K562 (cell line): ENCODE measurements at regions not wholly inside any gene's neighbourhood (a gene's known extent, or its start where the extent isn't known, plus 50 kb on each side); places are given as distances from the start of the nearest gene placed in this dataset.

Source experiments
- ATAC-seq: fragments of 200-7000 bp; cut with Tn5 transposase; 3 replicates; pipeline ENCODE4 v1.9.1; 2020; ENCODE audit warnings: moderate library complexity
- BruUV-seq: library from RNA; stranded (reverse); fragments of 400-500 nt; replicated peaks from 2 replicates; lab custom pipeline; 2021; lab: Mats Ljungman, UMichigan
- CTCF ChIA-PET: fragments of 300-600 bp; formaldehyde crosslinking; extraction: SDS; loops from one replicate; lab custom pipeline; 2021; ENCODE audit warnings: low intra/inter-chr PET ratio; lab: Yijun Ruan, JAX
- POLR2A ChIA-PET: fragments of 300-600, 350-650 bp; sonication (Branson Sonifier 250); formaldehyde crosslinking; extraction: SDS; loops from one replicate; lab custom pipeline; 2021; ENCODE audit warnings: antibody characterized with exemption, inconsistent platforms; lab: Yijun Ruan, JAX
- DNase-seq, 4 experiments: peaks; one replicate each; pipeline versions ENCODE4 v3.0.0 to v3.0.0-alpha.2; 2011 to 2018; ENCODE audit warnings: low spot score in 3 of 4, mixed read lengths in 3 of 4; ENCODE audit errors: extremely low read depth in 1 of 4
- FAIRE-seq: peaks from 2 replicates; lab custom pipeline; 2011; peaks lifted over from hg19 to GRCh38; lab: Jason Lieb, UNC
- H2AFZ ChIP-seq: 2 replicates; pipeline ENCODE4 v1.6.0; 2011; ENCODE audit warnings: low read depth, low read length, control low read depth, inconsistent platforms
- H3K27ac ChIP-seq: fragments of 200-600 bp; 3 replicates; pipeline ENCODE4 v1.8.0; 2011; ENCODE audit warnings: low read depth, mild to moderate bottlenecking, control low read depth, inconsistent platforms, low read length, moderate library complexity, mixed read lengths; ENCODE audit errors: extremely low read depth
- H3K27me3 ChIP-seq, 2 experiments: fragments of 300-600 bp in 1 of 2; 2 replicates in 1 of 2; 3 replicates in 1 of 2; pipeline versions ENCODE4 v1.6.0 to v1.8.0; 2011; ENCODE audit warnings: inconsistent platforms in 2 of 2, low read length in 2 of 2, mild to moderate bottlenecking in 1 of 2, mixed read lengths in 1 of 2, moderate library complexity in 1 of 2; ENCODE audit not compliant: control insufficient read depth in 2 of 2, insufficient read depth in 2 of 2
- H3K36me3 ChIP-seq: fragments of 300-600 bp; 3 replicates; pipeline ENCODE4 v1.8.0; 2011; ENCODE audit warnings: mild to moderate bottlenecking, low read length, inconsistent platforms; ENCODE audit not compliant: control insufficient read depth, insufficient read depth
- H3K4me1 ChIP-seq, 2 experiments: fragments of 200-600 bp in 1 of 2; replicated peaks in 1 of 2; 2 replicates in 1 of 2; 3 replicates in 1 of 2; pipeline versions ENCODE4 v1.5.1 to v1.8.0; 2011; ENCODE audit warnings: inconsistent platforms in 2 of 2, low read length in 2 of 2, mild to moderate bottlenecking in 1 of 2, mixed read lengths in 1 of 2, moderate library complexity in 1 of 2; ENCODE audit not compliant: control insufficient read depth in 2 of 2, insufficient read depth in 2 of 2
- H3K4me2 ChIP-seq: 2 replicates; pipeline ENCODE4 v1.6.1; 2011; ENCODE audit warnings: low read length, control low read depth, inconsistent platforms, mixed read lengths; ENCODE audit not compliant: insufficient read depth
- H3K4me3 ChIP-seq: fragments of 200-600 bp; sonication (generic), shearing (Covaris generic); 2 replicates; pipeline ENCODE4 v1.5.1; 2016; ENCODE audit warnings: control low read depth, inconsistent platforms
- H3K79me2 ChIP-seq: fragments of 200-600 bp; 3 replicates; pipeline ENCODE4 v1.8.0; 2011; ENCODE audit warnings: low read length, inconsistent platforms; ENCODE audit not compliant: control insufficient read depth, insufficient read depth
- H3K9ac ChIP-seq, 2 experiments: 2 replicates each; pipeline versions ENCODE4 v1.6.0 to v1.6.1; 2011; ENCODE audit warnings: low read depth in 2 of 2, low read length in 2 of 2, control low read depth in 1 of 2, inconsistent platforms in 1 of 2, mild to moderate bottlenecking in 1 of 2, mixed read lengths in 1 of 2; ENCODE audit not compliant: insufficient read depth in 1 of 2
- H3K9me1 ChIP-seq: one replicate; pipeline ENCODE4 v1.6.0; 2011; ENCODE audit warnings: inconsistent platforms, mild to moderate bottlenecking, low read length, moderate library complexity; ENCODE audit not compliant: control insufficient read depth, insufficient read depth
- H3K9me3 ChIP-seq: replicated peaks from 2 replicates; pipeline ENCODE4 v1.5.1; 2011; ENCODE audit warnings: low read depth, low read length, inconsistent platforms; ENCODE audit not compliant: control insufficient read depth, insufficient read depth
- H4K20me1 ChIP-seq: replicated peaks from 2 replicates; pipeline ENCODE4 v1.6.1; 2011; ENCODE audit warnings: low read length, inconsistent platforms, mixed read lengths; ENCODE audit not compliant: control insufficient read depth, insufficient read depth
- ATF3 ChIP-seq, 2 experiments: fragments of 450-650 bp in 1 of 2; sonication (generic) in 1 of 2; formaldehyde crosslinking in 1 of 2; IDR thresholded peaks in 1 of 2; conservative IDR thresholded peaks in 1 of 2; 2 replicates each; pipeline versions ENCODE4 v1.6.1 to v1.8.1; 2016 to 2023; ENCODE audit warnings: mild to moderate bottlenecking in 2 of 2, moderate library complexity in 2 of 2, inconsistent platforms in 1 of 2, missing genetic modification reagents in 1 of 2
- BHLHE40 ChIP-seq: IDR thresholded peaks from 2 replicates; pipeline ENCODE4 v1.6.1; 2011; ENCODE audit warnings: low read length, improper control_type of control experiment
- FOXJ2 ChIP-seq: fragments of 200-800 bp; sonication (Bioruptor generic); IDR thresholded peaks from 2 replicates; pipeline ENCODE4 v1.6.1; 2016; ENCODE audit warnings: missing genetic modification characterization, missing compliant biosample characterization
- JUNB ChIP-seq: fragments of 450-650 bp; formaldehyde crosslinking; conservative IDR thresholded peaks from 2 replicates; pipeline ENCODE4 v1.4.0; 2020; ENCODE audit warnings: mild to moderate bottlenecking
- PCBP2 ChIP-seq: fragments of 200-400 bp; formaldehyde crosslinking; IDR thresholded peaks from 2 replicates; pipeline ENCODE4 v1.6.1; 2018; ENCODE audit warnings: low read length, low read depth, mild to moderate bottlenecking, moderate library complexity; ENCODE audit not compliant: poor library complexity, severe bottlenecking
- ZFP30 ChIP-seq: fragments of 250-450 bp; sonication (Bioruptor Pico); IDR thresholded peaks from 2 replicates; pipeline ENCODE4 v1.8.0; 2022; ENCODE audit warnings: moderate library complexity, mild to moderate bottlenecking, inconsistent platforms, borderline replicate concordance
- ZNF274 ChIP-seq: IDR thresholded peaks from 2 replicates; pipeline ENCODE4 v1.6.1; 2011; ENCODE audit warnings: low read depth, mild to moderate bottlenecking, low read length, moderate library complexity, borderline replicate concordance
- ZNF354B ChIP-seq: fragments of 250-450 bp; sonication (Bioruptor Pico); IDR thresholded peaks from 2 replicates; pipeline ENCODE4 v1.4.0; 2020
- WGBS: fragments of 100-300 bp; shearing (Covaris generic); methylation state at CpG from one replicate; pipeline ENCODE4 v1.1.6; 2016; ENCODE audit warnings: low coverage, mixed read lengths; ENCODE audit not compliant: insufficient coverage; ENCODE audit errors: missing lambda C conversion rate; 5-methylcytosine and 5-hydroxymethylcytosine counted together
- in situ Hi-C: fragments of 300-500 bp; cut with MboI; formaldehyde crosslinking; loops from 4 replicates; pipeline ENCODE4 v1.15.0; 2018; ENCODE audit warnings: inconsistent platforms, mixed read lengths
- intact Hi-C: fragments of 100-400 bp; cut with micrococcal nuclease; formaldehyde crosslinking; loops from 2 replicates; pipeline ENCODE4 v1.14.2; 2022

- no peaks in the 10 kb centered on the region for H3K36me3 ChIP-seq
- intact Hi-C loops (no loop called here), in situ Hi-C loops (no loop called here)
- H3K4me1 ChIP-seq = peaks cover 0 to 3% of the 10 kb centered on the region in 2 experiments; a peak in 1 of 5 replicates
- BruUV-seq = no TSS peak
- no peak overlapping the region for H2AFZ ChIP-seq
- no peaks in the 10 kb centered on the region for H3K79me2 ChIP-seq
- WGBS = 0% methylated on average over 8 of the region's 8 CpGs
- H3K9me1 ChIP-seq = no peaks in the 10 kb centered on the region
- H4K20me1 ChIP-seq = no peaks in the 10 kb centered on the region
- no peaks in the 10 kb centered on the region for H3K9me3 ChIP-seq
- ChIA-PET CTCF (no interaction called here), POLR2A (interaction anchor here (0.6 to 1.6 kb wide), 3 partner anchors 12 to 107 kb away, joined by 3 to 5 read pairs (median 3); no protein-coding TSS in a partner anchor)
- no peak overlapping the region for H3K4me3 ChIP-seq
- H3K27ac ChIP-seq = no peak overlapping the region
- H3K4me2 ChIP-seq = no peak overlapping the region
- FAIRE-seq = no peak
- peaks cover 24 to 53% of the 10 kb centered on the region in 2 experiments for H3K27me3 ChIP-seq
- DNase-seq = no peak
- H3K9ac ChIP-seq = no peak overlapping the region
- no peak for ATAC-seq
- peak; percentile 17; the same call in 1 of the 2 replicates for TF ChIP-seq ATF3 (IDR thresholded peaks at IDR 0.05)
- no peak for TF ChIP-seq ATF3 (CRISPR knock-in tag; conservative IDR thresholded peaks at IDR 0.05)
- no peak for TF ChIP-seq JUNB
Measured at GRCh38 chr1:47582891-47583608, 145.2 kb downstream of the FOXD2 start.

- no TSS peak for BruUV-seq
- Histone ChIP-seq H3K27me3 (peaks cover 25 to 50% of the 10 kb centered on the region in 2 experiments), H3K4me2 (no peak overlapping the region), H3K36me3 (no peaks in the 10 kb centered on the region), H3K9me1 (no peaks in the 10 kb centered on the region), H3K9me3 (no peaks in the 10 kb centered on the region), H3K9ac (no peak overlapping the region), H2AFZ (no peak overlapping the region), H4K20me1 (no peaks in the 10 kb centered on the region), H3K79me2 (no peaks in the 10 kb centered on the region), H3K27ac (no peak overlapping the region), H3K4me1 (no peaks in the 10 kb centered on the region), H3K4me3 (no peak overlapping the region)
- POLR2A ChIA-PET = interaction anchor here (0.6 to 1.6 kb wide), 2 partner anchors 10 to 408 kb away, joined by 3 to 4 read pairs; no protein-coding TSS in a partner anchor
- in situ Hi-C loops = no loop called here
- TF ChIP-seq ZNF354B (CRISPR knock-in tag) = no peak
- TF ChIP-seq BHLHE40 = no peak
- no peak for TF ChIP-seq ZFP30 (CRISPR knock-in tag)
- TF ChIP-seq PCBP2 = no peak
- no peak for TF ChIP-seq ZNF274
- no peak for TF ChIP-seq FOXJ2 (tag)
- WGBS = 0% methylated on average over 1 of the region's 1 CpG
- FAIRE-seq (no peak), DNase-seq (no peak), ATAC-seq (no peak)
- CTCF ChIA-PET = no interaction called here
- intact Hi-C loops = no loop called here
Measured at GRCh38 chr1:47584249-47584648, 146.4 kb downstream of the FOXD2 start.
